Erythroblast (primary cell): ENCODE measurements at regions not wholly inside any gene's neighbourhood (a gene's known extent, or its start where the extent isn't known, plus 50 kb on each side); places are given as distances from the start of the nearest gene placed in this dataset.

Experiments
- GATA1 ChIP-seq: IDR thresholded peaks from 2 replicates; pipeline ENCODE4 v1.6.1; 2011; ENCODE audit warnings: low read depth, mild to moderate bottlenecking, control low read depth, low read length, moderate library complexity
- POLR2A ChIP-seq: IDR thresholded peaks from 2 replicates; pipeline ENCODE4 v1.6.1; 2011; ENCODE audit warnings: mild to moderate bottlenecking, low read length

DNA sequence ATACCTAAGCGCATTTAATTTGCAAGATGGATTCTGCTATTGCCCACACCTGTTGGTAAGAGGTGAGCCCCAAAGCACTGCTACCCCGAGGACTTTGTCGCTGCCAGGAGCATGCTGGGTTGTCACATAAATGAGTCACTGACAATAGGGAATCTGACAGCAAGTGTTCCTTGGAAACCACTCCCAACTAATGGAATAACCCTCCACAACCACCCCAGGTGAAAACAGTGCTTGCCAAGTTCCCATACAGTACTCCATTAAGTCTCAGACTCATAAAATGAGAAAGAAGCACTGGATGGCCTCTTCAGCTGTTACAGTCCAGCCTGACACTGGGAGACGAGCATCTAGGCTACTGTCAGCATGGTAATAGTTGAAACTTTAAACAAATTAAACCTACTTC is 108.6 kb downstream of the EFNB2 start:
- no peak for TF ChIP-seq POLR2A
- TF ChIP-seq GATA1: no peak
